IMR-90 (cell line): ENCODE measurements at regions not wholly inside any gene's neighbourhood (a gene's known extent, or its start where the extent isn't known, plus 50 kb on each side); places are given as distances from the start of the nearest gene placed in this dataset.

ENCODE experiments used
- NFE2L2 ChIP-seq: fragments of 150-350 bp; IDR thresholded peaks from 2 replicates; pipeline ENCODE4 v1.6.1; 2016; ENCODE audit warnings: low read depth, mild to moderate bottlenecking, low read length
- POLR2A ChIP-seq: IDR thresholded peaks from 2 replicates; pipeline ENCODE4 v1.6.1; 2012; ENCODE audit warnings: mild to moderate bottlenecking, low read depth, low read length
- TF ChIP-seq, protein P1 (sequence below): conservative IDR thresholded peaks from 2 replicates; pipeline ENCODE4 v1.5.1; 2012; ENCODE audit warnings: mild to moderate bottlenecking, low read depth, low read length, improper control_type of control experiment
- TF ChIP-seq, protein P2 (sequence below): fragments of 150-350 bp; IDR thresholded peaks from 2 replicates; pipeline ENCODE4 v1.6.1; 2016; ENCODE audit warnings: low read depth, mild to moderate bottlenecking, low read length, moderate library complexity, borderline replicate concordance

- TF ChIP-seq, protein P1, sequence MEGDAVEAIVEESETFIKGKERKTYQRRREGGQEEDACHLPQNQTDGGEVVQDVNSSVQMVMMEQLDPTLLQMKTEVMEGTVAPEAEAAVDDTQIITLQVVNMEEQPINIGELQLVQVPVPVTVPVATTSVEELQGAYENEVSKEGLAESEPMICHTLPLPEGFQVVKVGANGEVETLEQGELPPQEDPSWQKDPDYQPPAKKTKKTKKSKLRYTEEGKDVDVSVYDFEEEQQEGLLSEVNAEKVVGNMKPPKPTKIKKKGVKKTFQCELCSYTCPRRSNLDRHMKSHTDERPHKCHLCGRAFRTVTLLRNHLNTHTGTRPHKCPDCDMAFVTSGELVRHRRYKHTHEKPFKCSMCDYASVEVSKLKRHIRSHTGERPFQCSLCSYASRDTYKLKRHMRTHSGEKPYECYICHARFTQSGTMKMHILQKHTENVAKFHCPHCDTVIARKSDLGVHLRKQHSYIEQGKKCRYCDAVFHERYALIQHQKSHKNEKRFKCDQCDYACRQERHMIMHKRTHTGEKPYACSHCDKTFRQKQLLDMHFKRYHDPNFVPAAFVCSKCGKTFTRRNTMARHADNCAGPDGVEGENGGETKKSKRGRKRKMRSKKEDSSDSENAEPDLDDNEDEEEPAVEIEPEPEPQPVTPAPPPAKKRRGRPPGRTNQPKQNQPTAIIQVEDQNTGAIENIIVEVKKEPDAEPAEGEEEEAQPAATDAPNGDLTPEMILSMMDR, result no peak
- TF ChIP-seq POLR2A, result no peak
- TF ChIP-seq, protein P2, sequence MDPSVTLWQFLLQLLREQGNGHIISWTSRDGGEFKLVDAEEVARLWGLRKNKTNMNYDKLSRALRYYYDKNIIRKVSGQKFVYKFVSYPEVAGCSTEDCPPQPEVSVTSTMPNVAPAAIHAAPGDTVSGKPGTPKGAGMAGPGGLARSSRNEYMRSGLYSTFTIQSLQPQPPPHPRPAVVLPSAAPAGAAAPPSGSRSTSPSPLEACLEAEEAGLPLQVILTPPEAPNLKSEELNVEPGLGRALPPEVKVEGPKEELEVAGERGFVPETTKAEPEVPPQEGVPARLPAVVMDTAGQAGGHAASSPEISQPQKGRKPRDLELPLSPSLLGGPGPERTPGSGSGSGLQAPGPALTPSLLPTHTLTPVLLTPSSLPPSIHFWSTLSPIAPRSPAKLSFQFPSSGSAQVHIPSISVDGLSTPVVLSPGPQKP, result no peak
- TF ChIP-seq NFE2L2, result no peak
These were observed 167.9 kb upstream of the SPATS2L start for GRCh38 chr2:200138391-200139124.
